ENCODE measurements at regions not wholly inside any gene's neighbourhood (a gene's known extent, or its start where the extent isn't known, plus 50 kb on each side); places are given as distances from the start of the nearest gene placed in this dataset.

DNA sequence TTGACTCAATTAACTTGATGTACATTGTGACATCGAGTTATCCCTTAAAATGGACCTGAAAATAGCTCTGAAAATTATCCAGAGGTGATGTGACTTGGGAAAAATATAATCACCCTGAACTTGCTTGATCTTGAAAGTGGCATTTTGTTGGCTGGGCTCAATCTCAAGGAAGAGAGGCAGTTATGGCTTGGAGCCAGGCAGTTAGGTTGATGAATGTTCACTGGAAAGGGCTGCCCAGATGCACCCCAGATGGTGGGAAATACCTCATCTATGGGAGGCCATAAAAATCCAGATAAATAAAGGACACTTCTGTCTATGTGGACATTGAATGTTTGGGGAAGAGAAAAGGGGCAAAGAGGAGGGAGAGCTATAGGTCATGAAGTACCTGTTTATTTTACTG is 55.7 kb upstream of the OR5AN1 start:
- ATAC-seq (no peak), DNase-seq (no peak)

DNA sequence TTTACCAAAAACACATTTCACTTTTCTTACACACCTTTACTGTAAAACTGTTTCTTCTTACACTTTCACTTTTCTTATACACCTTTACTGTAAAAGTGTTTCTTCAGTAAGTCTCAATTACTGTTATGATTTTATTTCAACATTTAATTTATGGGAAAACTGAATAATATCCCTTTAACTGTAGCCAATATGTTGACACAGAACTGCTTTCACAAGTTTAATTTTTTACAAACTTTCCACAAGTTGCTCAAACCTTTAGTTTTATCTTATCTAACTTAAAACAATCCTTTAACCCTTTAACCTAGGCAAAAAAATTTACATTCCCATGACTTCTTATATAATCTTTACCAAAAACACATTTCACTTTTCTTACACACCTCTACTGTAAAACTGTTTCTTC is 63.3 kb upstream of the OR5AN1 start:
- no peak for DNase-seq
- ATAC-seq, result no peak

DNA sequence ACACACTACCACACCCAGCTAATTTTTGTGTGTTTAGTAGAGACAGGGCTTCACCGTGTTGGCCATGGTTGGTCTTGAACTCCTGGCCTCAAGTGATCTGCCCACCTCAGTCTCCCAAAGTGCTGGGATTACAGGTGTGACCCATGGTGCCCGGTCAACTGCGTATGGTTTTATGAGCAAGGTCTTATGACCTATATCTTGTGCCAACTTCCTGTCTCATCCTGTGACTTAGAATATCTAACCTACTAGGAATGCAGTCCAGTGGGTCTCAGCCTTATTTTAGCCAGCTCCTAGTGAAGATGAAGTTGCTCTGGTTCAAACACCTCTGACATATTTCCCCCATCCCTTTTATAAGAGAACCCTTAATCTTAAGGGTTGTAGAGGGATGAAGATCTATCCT is 66.1 kb upstream of the OR5AN1 start:
- DNase-seq, result no peak

DNA sequence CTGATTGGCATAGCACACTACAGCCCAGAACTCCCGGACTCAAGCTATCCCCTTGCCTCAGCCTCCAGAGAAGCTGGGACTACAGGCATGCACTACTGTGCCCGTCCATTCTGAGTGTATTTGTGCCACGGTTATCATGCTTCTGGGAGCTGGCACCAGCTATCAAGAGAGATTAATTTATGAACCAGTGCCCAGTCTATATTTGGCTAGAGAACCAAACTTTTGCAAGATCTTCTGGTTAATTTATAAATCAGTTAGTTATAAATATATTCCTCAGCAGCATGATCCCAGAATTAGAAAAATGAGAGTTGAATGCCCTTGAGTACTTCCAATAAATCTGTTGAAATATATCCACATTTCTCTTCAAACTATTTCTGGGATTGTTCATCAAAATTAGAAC is 67.5 kb upstream of the OR5AN1 start:
- no peak for DNase-seq

More for the DNA sequence above, 66.1 kb upstream of the OR5AN1 start:
- no peak for ATAC-seq

DNA sequence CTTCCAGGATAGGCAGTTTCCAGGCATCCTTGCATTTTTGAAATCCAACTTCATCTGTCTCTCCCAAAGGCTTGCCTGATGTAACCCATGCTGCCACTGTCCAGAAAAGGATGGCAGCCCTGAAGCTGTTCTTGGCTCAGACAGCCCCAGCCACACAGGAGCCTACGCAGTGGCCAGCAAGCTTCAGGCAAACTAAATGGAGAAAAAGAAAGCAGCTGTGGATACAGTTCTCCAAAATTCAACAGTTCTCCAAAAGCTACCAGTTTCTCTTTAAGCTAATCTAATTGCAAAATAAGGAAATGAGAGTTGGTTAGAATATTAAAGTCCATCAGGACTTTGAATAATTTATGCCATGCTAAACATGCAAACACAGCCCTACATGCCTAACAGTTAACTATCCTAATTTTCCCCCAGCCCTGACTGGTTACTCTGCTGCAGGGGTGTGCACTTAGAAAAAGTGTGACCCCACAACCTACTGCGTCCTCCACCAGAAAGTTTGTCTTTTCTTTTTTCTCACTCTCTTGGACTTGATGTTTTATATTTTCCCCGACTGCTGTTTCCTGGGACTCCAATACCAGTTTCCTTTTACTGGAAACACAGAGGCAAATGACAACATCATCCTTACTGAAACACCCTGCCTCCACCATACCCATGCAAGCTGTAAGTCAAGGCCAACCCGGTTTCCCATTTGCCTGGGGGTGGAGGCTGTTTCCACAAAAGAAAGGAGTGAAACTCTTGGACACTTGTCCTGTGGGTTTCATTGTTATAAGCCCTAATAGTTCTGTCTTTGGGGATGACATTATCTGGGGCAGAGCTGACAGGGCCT is 69.1 kb upstream of the OR5AN1 start:
- ATAC-seq (no peak), DNase-seq (no peak)

More for the DNA sequence above, 67.5 kb upstream of the OR5AN1 start:
- ATAC-seq, result no peak

DNA sequence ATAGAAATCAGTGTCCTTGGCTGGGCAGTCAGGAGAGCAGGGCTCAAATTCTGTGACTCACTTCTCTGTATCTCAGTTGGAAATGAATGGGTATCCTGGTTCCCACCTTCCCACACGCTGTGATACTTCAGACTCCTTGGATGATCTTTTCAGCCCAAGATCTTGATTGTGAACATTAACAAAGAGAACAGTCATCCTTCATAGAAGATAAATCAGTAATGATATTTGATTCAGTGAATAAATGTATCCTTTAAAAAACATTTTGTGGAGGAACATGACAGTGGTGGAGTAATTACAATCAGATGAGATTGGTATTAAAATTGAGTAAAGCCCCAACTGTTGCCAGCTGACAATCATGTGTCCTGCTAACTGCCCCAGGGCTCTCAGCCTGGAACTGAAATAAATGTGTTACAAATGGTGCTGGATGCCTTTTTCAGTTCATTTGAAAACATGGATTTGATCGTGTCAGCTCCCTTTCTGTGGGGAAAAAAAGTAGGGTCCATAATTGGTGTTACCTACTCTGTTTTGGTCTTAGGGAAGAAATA is 72.9 kb upstream of the OR5AN1 start:
- DNase-seq (no peak), ATAC-seq (no peak)

DNA sequence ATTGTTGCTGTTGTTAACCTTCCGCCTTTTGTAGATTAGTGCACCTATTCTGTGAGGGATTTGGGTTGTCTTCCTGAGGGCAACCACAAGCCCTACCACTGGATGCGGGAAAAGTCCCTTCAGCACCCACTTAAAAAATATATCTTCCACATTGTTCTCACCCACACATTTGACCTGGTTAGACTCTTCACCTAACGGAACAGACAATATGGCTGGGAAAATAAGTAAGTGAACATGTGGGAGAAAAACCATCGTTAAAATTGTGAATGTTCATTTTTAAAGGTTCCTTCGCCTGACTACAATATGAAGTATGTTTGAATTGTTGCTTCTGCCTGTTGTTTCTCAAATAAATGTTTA is 72.0 kb upstream of the MPEG1 start:
- DNase-seq, result no peak
- ATAC-seq, result peak; percentile 19

DNA sequence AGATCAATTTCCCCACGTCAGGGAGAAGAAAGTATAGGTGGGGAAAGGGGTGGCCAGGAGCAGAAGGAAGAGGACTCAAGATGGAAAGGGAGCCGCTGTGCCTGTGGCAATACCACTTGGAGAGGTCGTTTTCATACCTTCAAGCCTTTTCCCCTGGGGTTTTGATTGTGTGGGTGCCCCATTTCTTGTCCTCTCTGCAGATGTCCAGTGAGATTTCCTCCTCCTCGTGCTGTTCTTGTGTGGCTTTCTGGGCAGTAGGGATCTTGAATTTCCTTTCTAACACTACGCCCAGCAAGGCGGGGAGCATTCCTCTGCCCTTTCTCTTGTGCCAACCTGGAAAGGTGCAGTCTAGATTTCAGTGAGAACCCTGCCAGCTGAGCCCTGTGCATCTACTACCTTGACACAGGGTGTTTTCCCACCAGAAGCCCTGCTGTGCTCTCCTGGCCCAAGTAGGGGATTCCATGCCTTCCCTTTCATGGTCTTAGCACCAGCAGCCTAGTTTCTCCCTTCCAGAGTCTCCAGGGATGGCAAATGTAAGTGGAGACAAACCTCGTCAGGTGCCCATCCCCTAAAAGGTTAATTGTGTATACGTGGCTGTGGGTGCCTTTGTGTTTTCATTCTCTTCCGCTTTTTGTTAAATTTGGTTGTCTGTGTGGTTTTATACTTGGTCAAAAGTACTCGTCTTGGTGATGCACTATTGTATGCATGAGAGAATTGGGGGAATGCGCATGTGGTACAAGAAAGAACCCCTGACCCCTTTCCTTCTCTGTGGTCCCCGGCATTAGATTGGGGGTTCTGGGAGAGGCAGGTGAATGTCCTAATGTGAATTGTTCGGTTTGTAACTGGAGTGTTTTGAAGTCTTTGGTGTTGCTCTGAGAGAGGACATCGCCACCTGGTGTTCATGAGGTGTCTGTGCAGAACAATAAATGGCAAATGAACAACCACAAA is 71.4 kb upstream of the MPEG1 start:
- ATAC-seq (peak; percentile 71), DNase-seq (peak; percentile 35)

DNA sequence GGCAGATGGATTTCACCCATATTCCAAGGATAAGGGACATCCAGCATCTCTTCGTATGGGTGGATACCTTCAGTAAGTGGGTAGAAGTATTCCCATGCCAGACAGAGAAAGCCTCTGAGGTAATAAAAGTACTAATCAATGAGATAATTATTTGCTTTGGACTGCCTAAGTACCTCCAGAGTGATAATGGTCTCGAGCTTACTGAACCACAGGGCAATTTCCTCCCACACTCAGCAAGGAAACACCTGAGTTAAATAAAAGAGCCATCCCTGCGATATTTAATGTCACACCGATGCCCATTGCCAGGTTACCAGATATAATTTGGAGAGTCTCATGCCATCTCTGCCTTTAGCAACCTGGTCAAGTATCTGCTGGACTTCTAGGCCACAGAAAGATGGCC is 70.6 kb upstream of the MPEG1 start:
- DNase-seq (no peak), ATAC-seq (no peak)

DNA sequence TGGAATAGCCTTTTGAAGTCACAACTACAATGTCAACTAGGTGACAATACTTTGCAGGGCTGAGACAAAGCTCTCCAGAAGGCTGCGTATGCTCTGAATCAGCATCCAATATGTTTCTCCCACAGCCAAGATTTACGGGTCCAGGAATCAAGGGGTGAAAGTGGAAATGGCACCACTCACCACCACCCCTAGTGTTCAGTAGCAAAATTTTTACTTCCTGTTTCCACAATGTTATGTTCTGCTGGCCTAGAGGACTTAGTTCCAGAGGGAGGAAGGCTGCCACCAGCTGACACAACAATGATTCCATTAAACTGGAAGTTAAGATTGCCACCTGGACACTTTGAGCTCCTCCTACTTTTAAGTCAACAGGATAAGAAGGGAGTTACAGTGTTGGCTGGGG is 68.5 kb upstream of the MPEG1 start:
- no peak for ATAC-seq
- DNase-seq, result no peak

DNA sequence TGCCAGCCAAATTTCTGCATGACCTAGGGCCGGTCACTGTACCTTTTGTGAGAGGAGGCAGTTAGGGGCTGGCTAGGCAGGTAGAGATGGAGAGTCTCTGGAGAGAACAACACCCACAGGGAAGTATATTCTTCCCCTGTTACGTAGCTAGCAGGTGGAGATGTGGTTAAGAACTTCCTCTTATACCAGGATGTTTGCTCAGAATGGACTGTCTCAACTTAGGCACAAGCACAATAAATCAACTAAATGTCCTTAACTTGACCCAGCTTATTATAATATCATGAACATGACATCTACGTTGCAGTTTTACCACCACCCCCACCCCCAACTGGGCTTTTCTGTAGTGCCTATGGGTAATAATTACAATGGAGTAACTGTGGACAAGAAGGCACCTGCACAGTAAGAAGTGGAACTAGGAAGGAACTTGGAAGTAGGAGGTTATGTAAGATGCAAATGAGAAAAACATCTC is 60.7 kb upstream of the MPEG1 start:
- ATAC-seq (peak; percentile 49), DNase-seq (no peak)

DNA sequence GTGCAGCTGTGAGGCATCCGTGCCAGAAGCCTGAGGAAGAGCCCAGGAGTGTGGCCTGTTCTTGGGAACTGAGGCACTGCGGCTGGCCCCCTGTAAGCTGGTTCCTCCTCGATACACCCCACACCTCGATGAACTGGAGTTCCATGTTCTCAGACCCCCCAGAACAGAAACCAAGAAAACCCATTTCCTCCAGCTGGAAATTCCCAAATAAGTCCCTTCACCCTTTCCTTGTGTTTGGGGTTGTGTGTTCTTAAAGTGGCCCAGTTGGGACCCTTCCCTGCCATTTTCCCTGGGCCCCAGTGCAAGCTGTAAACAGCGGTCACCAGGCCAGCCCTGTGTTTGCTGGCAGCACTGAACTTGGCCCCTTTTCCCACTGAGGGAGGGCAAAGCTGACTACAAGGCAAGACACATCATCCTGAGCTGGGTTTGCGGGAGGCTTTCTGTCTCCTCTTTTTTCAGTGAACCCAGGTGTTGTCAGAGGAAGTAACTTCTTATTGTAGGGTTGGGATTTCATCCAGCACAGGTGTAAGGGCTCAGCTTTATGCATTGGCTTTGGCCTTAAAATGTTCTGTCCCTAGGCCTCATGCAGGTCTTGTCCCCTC is 60.1 kb upstream of the MPEG1 start:
- peak; percentile 15 for ATAC-seq
- no peak for DNase-seq

DNA sequence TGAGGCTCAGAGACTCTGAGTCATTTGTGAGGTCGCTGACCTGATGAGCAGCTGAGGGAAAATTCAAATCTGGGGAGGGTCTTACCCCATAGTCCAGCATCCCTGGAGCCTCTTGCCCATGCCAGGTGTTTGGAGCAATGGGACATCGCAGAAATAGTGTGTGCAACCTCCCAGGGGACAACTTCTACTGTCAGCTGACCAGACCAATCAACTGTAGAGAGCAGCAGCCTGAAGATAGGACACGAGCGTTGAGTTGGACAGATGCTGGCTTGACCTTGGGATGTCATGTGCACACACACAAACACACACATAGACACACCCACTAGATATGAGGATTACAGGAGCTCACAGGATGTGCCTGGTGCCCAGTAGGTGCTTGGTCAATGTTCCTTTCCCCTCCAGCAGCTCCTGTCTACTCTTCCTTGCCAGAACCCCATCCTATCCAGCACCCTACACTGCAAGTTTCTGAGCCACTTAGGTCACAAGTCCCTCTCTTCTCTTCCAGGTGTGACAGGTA is 59.1 kb upstream of the MPEG1 start:
- DNase-seq (no peak), ATAC-seq (no peak)

DNA sequence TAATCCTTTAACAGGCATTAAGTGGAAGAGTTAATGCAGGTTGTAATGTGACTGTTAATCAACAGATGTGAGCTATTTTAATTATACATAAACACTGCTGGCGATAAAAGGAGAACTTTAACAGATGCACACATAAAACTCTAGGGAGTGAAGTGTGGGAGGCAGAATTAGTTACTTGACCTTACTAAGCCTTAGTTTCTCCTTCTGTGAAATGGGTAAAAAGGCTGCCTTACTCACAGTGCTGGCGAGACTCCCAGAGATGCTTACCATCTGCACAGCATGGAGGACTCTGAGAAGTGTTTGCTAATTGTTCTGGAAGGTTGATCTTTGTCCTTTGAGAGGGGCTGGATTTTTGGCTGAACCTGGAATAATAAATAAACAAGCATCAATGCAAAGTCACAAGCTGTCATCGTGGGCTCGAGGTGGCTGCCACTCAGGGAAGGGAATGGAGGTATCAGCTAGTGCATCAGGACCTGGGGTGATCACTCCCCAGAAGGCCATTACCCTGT is 58.6 kb upstream of the MPEG1 start:
- no peak for ATAC-seq
- DNase-seq, result no peak

DNA sequence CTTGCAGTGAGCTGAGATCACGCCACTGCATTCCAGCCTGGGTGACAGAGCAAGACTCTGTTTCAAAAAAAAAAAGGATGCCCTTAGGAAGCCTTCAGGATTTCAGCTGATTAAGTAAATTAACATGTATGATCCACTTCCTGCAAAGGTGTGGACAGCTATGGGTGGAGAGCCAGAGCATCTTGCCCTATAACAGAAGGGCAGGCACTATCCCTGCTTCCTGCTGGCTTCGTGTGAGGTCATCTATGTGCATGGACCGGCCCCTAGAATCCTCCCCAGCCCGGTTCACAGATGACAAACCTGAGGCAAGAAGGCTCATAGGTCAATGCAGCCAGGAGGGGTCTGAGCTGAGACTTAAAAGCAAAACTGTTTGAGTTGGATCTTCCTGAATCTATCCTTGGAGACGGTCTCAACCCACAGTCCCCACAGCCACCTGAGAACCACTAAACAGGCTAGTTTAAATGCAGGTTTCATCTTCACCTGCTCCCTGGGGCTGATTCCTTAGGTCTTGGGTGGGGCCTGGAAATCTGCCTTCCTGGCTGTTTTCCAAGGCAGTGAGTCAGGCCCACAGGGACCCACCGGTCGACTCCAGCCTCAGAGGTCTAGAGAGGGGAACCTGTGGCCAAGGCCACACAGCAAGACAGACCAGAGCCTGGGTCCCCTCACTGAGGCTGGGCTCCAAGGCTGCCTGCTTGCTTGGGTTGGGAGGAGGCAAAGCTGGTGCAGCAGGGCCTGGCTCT is 55.2 kb upstream of the MPEG1 start:
- DNase-seq (no peak), ATAC-seq (no peak)

DNA sequence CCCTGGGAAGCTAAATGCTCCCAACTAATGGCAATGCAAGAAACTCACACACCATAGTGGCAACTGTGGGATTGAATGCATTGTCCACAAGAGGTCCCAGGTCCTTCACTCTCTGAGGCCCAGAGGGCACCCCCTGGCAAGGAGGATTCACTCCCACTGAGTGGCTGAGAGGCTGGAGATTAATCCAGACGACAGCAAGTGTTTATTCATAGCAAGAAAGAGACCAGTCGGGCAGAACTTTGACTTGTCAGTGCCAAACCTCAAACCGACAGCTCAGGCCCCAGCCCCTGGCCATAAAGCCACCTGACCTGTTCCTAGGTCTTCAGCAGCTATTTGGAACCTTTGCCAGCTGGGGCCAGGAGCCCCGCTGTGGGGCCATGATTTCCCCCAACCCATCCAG is 54.5 kb upstream of the MPEG1 start:
- no peak for DNase-seq
- no peak for ATAC-seq

DNA sequence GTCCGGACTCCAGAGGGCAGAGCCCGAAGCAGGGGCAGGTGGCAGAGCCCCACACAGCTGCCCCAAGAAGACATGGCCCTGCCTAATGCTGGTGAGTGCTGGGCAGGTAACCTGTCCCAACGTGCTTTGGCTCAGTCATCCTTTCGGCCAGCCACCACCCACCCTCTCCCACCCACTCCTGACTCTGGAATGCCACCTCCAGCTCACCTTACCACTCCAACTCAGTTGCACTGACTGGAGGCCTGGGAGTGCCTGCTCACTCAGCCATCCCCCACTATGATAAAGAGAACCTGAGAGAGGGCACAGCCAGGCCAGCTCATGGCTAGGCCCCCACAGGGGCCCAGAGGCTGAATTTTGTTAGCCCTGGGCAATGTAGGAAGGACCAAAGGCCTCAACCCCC is 53.8 kb upstream of the MPEG1 start:
- ATAC-seq, result no peak
- no peak for DNase-seq

DNA sequence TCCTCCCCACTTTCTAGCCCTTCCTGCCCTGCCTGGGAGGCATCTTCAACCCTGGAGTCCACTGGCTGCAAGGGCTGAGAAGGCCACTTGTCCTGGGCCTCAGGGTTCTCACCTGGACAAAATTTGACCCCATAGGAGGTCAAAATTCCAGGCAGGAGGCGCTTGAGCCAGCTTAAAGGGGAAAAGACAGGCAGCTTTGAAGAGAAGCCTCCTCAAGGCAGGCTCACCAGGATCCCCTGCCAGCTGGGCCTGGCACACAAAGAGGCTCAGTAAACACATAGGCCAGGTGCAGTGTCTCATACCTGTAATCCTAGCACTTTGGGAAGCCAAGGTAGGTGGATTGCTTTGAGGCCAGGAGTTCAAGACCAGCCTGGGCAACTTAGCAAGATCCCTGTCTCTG is 53.0 kb upstream of the MPEG1 start:
- DNase-seq, result no peak
- ATAC-seq, result no peak

DNA sequence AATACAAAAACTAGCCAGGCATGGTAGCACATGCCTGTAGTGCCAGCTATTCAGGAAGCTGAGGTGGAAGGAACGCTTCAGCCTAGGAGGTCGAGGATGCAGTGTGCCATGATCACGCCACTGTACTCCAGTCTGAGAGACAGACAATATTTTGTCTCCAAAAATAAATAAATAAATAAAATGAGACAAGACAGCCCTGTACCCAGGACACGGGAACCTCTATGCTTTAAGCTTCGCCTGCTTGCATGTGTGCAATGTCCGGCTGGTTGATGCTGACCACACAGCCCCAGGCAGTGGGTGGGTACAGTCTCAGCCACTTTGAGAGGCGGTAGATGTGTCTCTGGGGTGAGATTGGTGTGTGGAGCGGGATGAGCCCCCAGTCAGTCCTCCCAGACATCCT is 52.0 kb upstream of the MPEG1 start:
- no peak for DNase-seq
- ATAC-seq, result no peak

DNA sequence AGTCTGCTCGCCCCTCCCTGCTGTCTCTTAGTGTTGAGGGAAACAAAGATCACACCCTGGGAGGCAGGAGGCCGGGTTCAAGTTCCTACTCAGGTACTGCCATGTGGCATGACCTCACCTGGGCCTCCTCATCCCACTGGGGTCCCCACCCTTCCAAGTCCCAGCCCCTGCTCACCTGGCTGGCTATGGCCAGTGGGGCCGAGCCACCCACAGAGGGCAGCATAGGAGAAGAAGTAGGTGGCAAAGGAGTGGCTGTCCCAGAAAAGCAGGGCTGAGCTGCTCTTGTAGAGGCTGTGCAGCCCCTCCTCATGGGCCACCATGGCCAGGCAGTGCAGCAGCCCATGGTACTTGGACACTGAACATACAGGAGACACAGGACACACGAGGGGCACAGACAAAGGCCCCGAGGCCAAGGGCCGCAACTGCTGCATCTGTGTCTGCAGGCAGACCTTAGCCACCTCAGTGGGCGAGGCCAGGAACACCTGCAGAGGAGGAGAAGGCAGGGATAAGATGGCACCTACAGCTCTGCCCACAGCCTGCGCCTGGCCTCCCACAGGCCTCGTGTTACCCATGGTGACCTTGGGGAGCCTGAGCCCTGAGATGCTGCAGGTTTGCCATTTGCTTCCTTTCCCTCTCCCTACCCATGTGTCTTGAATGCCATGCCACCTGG is 50.6 kb upstream of the MPEG1 start:
- no peak for ATAC-seq
- no peak for DNase-seq

Measured in stimulated activated naive CD8-positive, alpha-beta T cell treated with anti-CD3 and anti-CD28 coated beads, Interleukin-15, Interleukin-2, amounts not matched to agents 100 U/mL and 50 U/mL, for 24 hours (primary cell).